ENCODE measurements at regions not wholly inside any gene's neighbourhood (a gene's known extent, or its start where the extent isn't known, plus 50 kb on each side); places are given as distances from the start of the nearest gene placed in this dataset.

DNA sequence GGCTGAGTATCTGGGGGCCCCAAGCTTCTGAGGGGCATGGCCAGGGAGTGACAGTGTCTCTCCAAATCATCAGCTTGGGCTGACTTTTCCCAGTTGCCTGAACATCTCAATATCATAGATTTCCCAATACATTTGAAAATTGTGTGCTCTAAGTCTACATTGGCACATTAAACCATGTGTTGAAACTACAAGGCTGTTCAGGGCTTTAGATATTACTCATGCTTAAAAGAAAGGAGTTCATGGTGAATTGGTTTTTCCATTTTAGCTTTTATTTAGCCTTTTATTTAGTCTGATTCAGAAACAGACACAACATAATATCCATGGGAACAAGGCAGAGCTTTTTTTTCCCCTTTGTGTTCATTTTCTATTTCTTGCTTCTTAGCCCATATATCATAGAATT, 49.9 kb upstream of the GALR1 start:
- no peak overlapping the region for H2AK5ac ChIP-seq (ENCODE audit: low read length, severe bottlenecking)
- no peak overlapping the region for H2BK5ac ChIP-seq (ENCODE audit: low read depth, low read length, poor library complexity, severe bottlenecking)
- no peak overlapping the region for H3K14ac ChIP-seq (ENCODE audit: low read length in 2 of 2)
- H3K79me1 ChIP-seq (replicated peaks; ENCODE audit: low read length, poor library complexity, severe bottlenecking), result no peaks in the 10 kb centered on the region
- no peak overlapping the region for H4K8ac ChIP-seq (ENCODE audit: low read length)
- no peak overlapping the region for H3K18ac ChIP-seq (ENCODE audit: low read depth in 1 of 2, low read length in 2 of 2)
- no peak for DNase-seq
- H2BK120ac ChIP-seq (ENCODE audit: low read depth, low read length), result no peak overlapping the region
- no peak overlapping the region for H4K91ac ChIP-seq (ENCODE audit: low read length)
- H3K36me3 ChIP-seq (ENCODE audit: control insufficient read depth in 1 of 2, insufficient read depth in 2 of 2, low read depth in 1 of 2, low read length in 2 of 2), result no peaks in the 10 kb centered on the region
- H2AFZ ChIP-seq (ENCODE audit: low read depth, low read length), result no peak overlapping the region
- H3K4me3 ChIP-seq (ENCODE audit: insufficient read depth in 1 of 2, low read depth in 1 of 2, low read length in 2 of 2), result no peak overlapping the region
- H2BK12ac ChIP-seq (ENCODE audit: low read length in 2 of 2), result no peak overlapping the region
- no peak overlapping the region for H3K9ac ChIP-seq (ENCODE audit: low read length)
- no peak overlapping the region for H3K4me2 ChIP-seq (ENCODE audit: low read length, poor library complexity, severe bottlenecking)
- peaks cover 7% of the 10 kb centered on the region for H3K4me1 ChIP-seq (ENCODE audit: control insufficient read depth, insufficient read depth, low read depth, low read length)
- no peak overlapping the region for H3K23ac ChIP-seq (ENCODE audit: low read length in 2 of 2)
- no peak overlapping the region for H2BK15ac ChIP-seq (ENCODE audit: low read depth, poor library complexity, severe bottlenecking)
- no peaks in the 10 kb centered on the region for H3K27me3 ChIP-seq (ENCODE audit: control insufficient read depth in 1 of 2, insufficient read depth in 1 of 2, low read length in 2 of 2)
- H3K9me3 ChIP-seq (ENCODE audit: control insufficient read depth, low read length), result no peaks in the 10 kb centered on the region
- no peak overlapping the region for H3K27ac ChIP-seq (ENCODE audit: low read length, poor library complexity, severe bottlenecking)
- H3K4ac ChIP-seq (ENCODE audit: low read depth in 1 of 2, low read length in 2 of 2), result no peak overlapping the region

Data from mesenchymal stem cell (in vitro differentiated cells and primary cell).